Hematopoietic multipotent progenitor cell treated with erythropoietin and hydrocortisone succinate and interleukin-3 and kit ligand, for 15 days (in vitro differentiated cells): ENCODE measurements at regions not wholly inside any gene's neighbourhood (a gene's known extent, or its start where the extent isn't known, plus 50 kb on each side); places are given as distances from the start of the nearest gene placed in this dataset.
"Not testable (repeated sequence)": the region's sequence is repeated elsewhere in the genome, so short reads cannot be mapped to it uniquely, and the experiment has no call there.

Experiments used
- DNase-seq: peaks from one replicate; pipeline ENCODE4 v3.0.0-alpha.2; 2015; ENCODE audit warnings: low spot score

- no peak for DNase-seq
Observed at GRCh38 chr2:52697690-52698089, 1069.9 kb upstream of the CHAC2 start.

DNA sequence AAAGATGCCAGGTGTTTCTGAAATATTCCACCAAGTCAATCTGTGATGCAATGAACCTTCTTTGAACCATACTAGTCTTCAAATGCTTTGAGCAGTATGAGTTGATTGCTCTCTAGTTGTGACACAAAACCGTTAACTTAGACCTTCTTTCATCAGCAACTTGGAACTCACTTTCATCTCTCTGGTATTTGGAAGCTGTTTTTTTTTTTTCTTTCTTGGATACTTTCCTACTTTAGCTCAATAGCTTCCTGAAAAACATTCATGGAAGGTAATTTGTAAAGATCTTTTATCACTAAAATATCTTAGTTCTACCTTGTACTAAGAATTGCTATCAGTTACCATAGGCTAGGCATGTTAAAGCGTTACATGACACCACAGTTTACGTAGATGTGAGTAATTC lies 1071.9 kb upstream of the CHAC2 start:
- DNase-seq: no peak

DNA sequence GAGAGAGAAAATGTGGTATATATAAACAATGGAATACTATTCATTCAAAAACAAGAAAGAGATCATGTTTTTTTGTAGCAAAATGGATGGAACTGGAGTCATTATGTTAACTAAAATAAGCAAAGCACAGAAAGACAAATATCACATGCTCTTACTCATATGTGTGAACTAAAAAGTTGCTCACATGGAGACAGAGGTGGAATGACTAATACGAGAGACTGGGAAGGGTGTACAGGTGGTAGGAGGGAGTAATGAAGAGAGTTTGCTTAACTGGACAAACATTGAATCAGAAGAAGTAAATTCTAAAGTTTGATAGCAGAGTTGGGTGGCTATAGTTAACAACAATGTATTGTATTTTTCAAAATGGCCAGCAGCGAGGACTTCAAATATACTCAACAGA lies 1080.7 kb upstream of the CHAC2 start:
- DNase-seq: no peak

GRCh38 chr2:52676056-52676455 lies 1091.5 kb upstream of the CHAC2 start:
- no peak for DNase-seq

DNA sequence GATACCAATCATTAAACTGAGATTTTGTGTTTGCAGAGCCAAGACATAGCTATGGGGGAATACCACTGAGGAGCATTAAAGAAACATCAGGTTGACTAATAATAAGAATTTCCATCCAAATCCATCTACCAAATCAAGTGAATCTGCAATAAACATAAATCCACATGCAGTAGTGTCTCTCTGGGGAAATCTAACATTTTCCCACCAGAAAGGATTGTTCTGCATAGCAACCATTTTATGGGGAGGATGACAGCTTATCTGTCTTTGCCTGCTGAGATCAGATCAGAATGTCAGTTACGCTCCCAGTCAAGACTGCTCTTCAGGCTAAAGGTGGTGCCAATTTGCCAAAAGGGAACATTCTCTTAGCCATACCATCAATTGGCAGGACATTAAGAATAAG lies 1098.9 kb upstream of the CHAC2 start:
- no peak for DNase-seq

GRCh38 chr2:52659546-52659945 lies 1108.1 kb upstream of the CHAC2 start:
- no peak for DNase-seq

- DNase-seq: no peak
Observed at GRCh38 chr2:52658598-52658997, 1109.0 kb upstream of the CHAC2 start.

GRCh38 chr2:52639692-52640091 lies 1127.9 kb upstream of the CHAC2 start:
- no peak for DNase-seq

- no peak for DNase-seq
Observed at GRCh38 chr2:52632543-52632942, 1135.1 kb upstream of the CHAC2 start.

- no peak for DNase-seq
Observed at GRCh38 chr2:52629944-52630343, 1137.7 kb upstream of the CHAC2 start.

DNA sequence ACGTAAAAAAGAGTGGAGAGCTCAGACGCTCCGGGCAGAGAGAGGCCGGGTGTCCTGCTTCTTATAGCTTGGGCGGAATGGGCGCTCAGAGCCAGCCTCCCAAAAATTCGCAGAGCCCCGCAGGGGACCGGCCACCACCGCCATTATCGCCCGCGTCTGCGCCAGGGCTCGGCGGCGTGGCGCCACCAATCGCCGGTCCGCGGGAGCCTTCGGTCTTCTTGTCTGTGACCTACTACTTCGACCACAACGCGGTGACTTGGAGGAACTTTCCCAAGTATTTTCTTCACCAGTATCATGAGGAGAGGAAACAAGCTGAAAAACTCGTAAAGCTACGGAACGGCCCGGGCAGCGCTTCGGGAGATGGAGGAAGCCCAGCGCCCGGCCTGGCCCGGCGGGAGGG lies 1138.1 kb upstream of the CHAC2 start:
- no peak for DNase-seq

DNA sequence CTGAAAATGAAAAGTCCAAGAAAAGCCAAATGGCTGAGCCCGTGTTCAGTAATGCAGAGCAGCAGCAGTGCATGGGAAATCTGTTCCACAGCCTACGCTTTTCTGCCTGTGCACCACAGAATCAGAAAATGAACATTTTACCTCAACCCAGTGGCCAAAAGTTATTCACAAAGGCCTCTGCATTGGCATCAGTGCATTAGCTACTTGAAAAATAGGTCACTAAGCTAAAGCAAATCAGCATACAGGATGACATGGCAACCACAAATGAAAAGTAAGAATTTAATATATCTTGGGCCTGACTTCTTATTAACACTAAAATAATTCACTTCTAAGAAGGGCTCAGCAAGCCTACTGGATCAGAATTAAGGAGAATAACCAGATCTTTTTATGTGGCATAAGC lies 1145.3 kb upstream of the CHAC2 start:
- DNase-seq: no peak

GRCh38 chr2:52613064-52613463 lies 1154.5 kb upstream of the CHAC2 start:
- DNase-seq: no peak

- DNase-seq: no peak
Observed at GRCh38 chr2:52611759-52612158, 1155.8 kb upstream of the CHAC2 start.

- DNase-seq: no peak
Observed at GRCh38 chr2:52608030-52608429, 1159.6 kb upstream of the CHAC2 start.

- no peak for DNase-seq
Observed at GRCh38 chr2:52597346-52597745, 1170.3 kb upstream of the CHAC2 start.

- no peak for DNase-seq
Observed at GRCh38 chr2:52594026-52594425, 1173.6 kb upstream of the CHAC2 start.

- not testable (repeated sequence) for DNase-seq
Observed at GRCh38 chr2:52584071-52584470, 1183.5 kb upstream of the CHAC2 start.

- DNase-seq: no peak
Observed at GRCh38 chr2:52572469-52572894, 1195.1 kb upstream of the CHAC2 start.

DNA sequence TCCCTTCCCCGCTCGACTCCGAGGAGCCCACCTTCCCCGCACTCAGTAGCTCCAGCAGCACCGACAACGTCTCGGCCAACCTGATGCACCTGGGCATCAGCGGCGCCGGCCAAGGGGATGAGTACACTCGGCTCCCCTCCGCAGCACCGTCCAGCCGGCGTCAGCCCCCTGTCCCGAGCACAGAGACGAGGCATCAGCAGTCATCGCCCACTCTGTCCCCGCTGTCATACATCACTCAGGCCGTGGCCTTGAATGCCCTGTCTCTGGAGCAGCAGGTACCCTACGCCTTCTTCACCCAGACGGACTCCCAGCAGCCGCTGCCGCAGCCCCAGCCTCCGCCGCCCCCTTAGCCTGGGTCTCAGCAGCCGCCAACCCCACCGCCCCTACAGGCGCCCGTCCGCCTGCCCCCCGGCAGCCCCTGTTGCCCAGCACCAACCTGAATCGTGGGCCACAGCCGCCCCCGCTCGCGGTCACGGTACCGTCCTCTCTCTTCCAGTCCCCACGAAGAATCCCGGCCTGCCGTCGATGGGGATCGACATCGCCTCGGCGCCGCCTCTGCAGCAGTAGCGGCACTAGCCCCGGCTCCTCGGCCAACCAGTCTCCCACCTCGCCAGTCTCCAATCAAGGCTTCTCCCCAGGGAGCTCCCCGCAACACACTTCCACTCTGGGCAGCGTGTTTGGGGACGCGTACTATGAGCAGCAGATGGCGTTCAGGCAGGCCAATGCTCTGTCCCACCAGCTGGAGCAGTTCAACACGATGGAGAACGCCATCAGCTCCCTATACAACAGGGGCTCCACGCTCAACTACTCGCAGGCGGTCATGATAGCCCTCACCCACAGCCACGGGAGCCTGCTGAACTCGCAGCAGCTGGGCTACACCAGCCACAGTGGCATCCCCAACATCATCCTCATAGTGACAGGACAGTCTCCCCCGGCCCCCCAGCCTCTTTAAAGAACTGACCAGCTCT lies 1195.9 kb upstream of the CHAC2 start:
- no peak for DNase-seq

GRCh38 chr2:52570716-52571115 lies 1196.9 kb upstream of the CHAC2 start:
- no peak for DNase-seq

GRCh38 chr2:52563151-52563550 lies 1204.5 kb upstream of the CHAC2 start:
- DNase-seq: no peak

- DNase-seq: no peak
Observed at GRCh38 chr2:52558265-52558664, 1209.3 kb upstream of the CHAC2 start.

DNA sequence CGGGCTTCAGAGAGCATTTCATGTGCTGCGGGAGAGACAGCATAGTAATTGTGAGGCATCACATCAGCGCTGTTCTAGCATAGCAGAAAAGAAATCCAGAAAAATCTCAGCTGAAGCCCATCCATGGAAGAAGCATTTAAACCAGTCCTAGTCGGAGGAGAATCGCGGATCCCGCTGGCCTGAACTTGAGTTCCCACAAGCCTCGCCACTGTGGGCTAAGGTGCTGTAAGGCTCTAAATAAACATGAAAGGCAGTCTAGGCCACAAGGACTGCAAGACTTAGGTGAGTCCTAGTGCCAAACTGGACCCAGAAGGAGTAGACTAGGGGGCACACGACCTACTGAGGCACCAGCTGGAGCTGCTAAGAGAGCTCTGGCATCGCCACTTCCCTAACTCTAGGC lies 1225.3 kb upstream of the CHAC2 start:
- no peak for DNase-seq
